ENCODE measurements at regions not wholly inside any gene's neighbourhood (a gene's known extent, or its start where the extent isn't known, plus 50 kb on each side); places are given as distances from the start of the nearest gene placed in this dataset.

DNA sequence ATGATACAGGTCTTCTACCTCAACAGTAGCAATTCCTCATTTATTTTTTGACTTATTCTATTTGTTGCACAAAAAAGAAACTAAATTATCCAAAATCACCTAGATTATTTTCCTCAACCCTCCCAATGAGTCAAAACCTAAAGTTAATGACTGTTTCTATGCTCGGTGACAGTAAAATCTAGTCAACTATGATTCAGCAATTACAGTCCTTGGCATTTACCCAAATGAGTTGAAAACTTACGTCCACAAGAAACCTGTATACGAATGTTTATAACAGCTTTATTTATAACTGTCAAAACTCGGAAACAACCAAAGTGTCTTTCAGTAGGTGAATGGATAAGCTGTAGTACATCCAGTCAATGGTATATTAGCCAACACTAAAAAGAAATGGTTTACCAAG lies 439.3 kb downstream of the CBLN2 start:
- Histone ChIP-seq H3K4me1 (ENCODE audit: control insufficient read depth, insufficient read depth, low read depth, low read length) (no peaks in the 10 kb centered on the region), H3K36me3 (ENCODE audit: control insufficient read depth in 1 of 2, insufficient read depth in 2 of 2, low read depth in 1 of 2, low read length in 2 of 2) (no peaks in the 10 kb centered on the region), H2BK120ac (ENCODE audit: low read depth, low read length) (no peak overlapping the region), H4K8ac (ENCODE audit: low read length) (no peak overlapping the region), H3K27me3 (ENCODE audit: control insufficient read depth in 1 of 2, insufficient read depth in 1 of 2, low read length in 2 of 2) (no peaks in the 10 kb centered on the region), H3K4me3 (ENCODE audit: insufficient read depth in 1 of 2, low read depth in 1 of 2, low read length in 2 of 2) (no peak overlapping the region), H3K4ac (ENCODE audit: low read depth in 1 of 2, low read length in 2 of 2) (no peak overlapping the region), H3K9ac (ENCODE audit: low read length) (no peak overlapping the region), H3K14ac (ENCODE audit: low read length in 2 of 2) (no peak overlapping the region), H3K9me3 (ENCODE audit: control insufficient read depth, low read length) (peaks cover 6% of the 10 kb centered on the region), H3K4me2 (ENCODE audit: low read length, poor library complexity, severe bottlenecking) (no peak overlapping the region), H2AK5ac (ENCODE audit: low read length, severe bottlenecking) (no peak overlapping the region), H2BK12ac (ENCODE audit: low read length in 2 of 2) (no peak overlapping the region), H4K91ac (ENCODE audit: low read length) (no peak overlapping the region), H3K18ac (ENCODE audit: low read depth in 1 of 2, low read length in 2 of 2) (no peak overlapping the region), H3K27ac (ENCODE audit: low read length, poor library complexity, severe bottlenecking) (no peak overlapping the region), H2BK5ac (ENCODE audit: low read depth, low read length, poor library complexity, severe bottlenecking) (no peak overlapping the region), H2AFZ (ENCODE audit: low read depth, low read length) (no peak overlapping the region), H3K79me1 (replicated peaks; ENCODE audit: low read length, poor library complexity, severe bottlenecking) (no peaks in the 10 kb centered on the region), H3K23ac (ENCODE audit: low read length in 2 of 2) (no peak overlapping the region), H2BK15ac (ENCODE audit: low read depth, poor library complexity, severe bottlenecking) (no peak overlapping the region)
- WGBS = 99% methylated on average over 3 of the region's 4 CpGs
- no peak for DNase-seq

DNA sequence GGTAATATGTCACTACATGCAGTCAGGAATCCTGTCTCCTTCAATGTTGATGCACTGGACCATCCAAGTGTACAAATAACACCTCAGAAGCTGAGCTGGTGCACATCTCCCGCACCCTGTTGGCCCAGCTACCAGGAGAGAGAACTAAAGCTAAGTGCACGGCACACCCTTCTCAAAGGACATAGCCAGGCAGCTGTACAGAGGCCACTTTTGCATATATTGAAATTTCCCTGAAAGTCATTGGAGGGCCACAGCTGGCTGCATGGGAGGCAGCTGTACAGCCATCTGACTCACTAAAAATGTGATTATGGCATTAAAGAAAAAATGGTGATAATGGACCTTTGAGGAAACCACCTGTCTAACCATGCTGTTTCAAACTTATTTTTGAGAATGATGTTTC lies 441.7 kb downstream of the CBLN2 start:
- H3K4me2 ChIP-seq (ENCODE audit: low read length, poor library complexity, severe bottlenecking) = no peak overlapping the region
- H3K9me3 ChIP-seq (ENCODE audit: control insufficient read depth, low read length) = peaks cover 6% of the 10 kb centered on the region
- 78% methylated on average over 2 of the region's 2 CpGs for WGBS
- H3K27ac ChIP-seq (ENCODE audit: low read length, poor library complexity, severe bottlenecking) = no peak overlapping the region
- H3K23ac ChIP-seq (ENCODE audit: low read length in 2 of 2) = no peak overlapping the region
- no peak overlapping the region for H4K8ac ChIP-seq (ENCODE audit: low read length)
- no peak overlapping the region for H2BK15ac ChIP-seq (ENCODE audit: low read depth, poor library complexity, severe bottlenecking)
- no peak overlapping the region for H3K14ac ChIP-seq (ENCODE audit: low read length in 2 of 2)
- H2BK120ac ChIP-seq (ENCODE audit: low read depth, low read length) = no peak overlapping the region
- H2BK12ac ChIP-seq (ENCODE audit: low read length in 2 of 2) = no peak overlapping the region
- H4K91ac ChIP-seq (ENCODE audit: low read length) = no peak overlapping the region
- H3K4me3 ChIP-seq (ENCODE audit: insufficient read depth in 1 of 2, low read depth in 1 of 2, low read length in 2 of 2) = no peak overlapping the region
- DNase-seq = no peak
- H3K18ac ChIP-seq (ENCODE audit: low read depth in 1 of 2, low read length in 2 of 2) = no peak overlapping the region
- no peak overlapping the region for H3K4ac ChIP-seq (ENCODE audit: low read depth in 1 of 2, low read length in 2 of 2)
- no peak overlapping the region for H2BK5ac ChIP-seq (ENCODE audit: low read depth, low read length, poor library complexity, severe bottlenecking)
- H3K27me3 ChIP-seq (ENCODE audit: control insufficient read depth in 1 of 2, insufficient read depth in 1 of 2, low read length in 2 of 2) = no peaks in the 10 kb centered on the region
- H3K4me1 ChIP-seq (ENCODE audit: control insufficient read depth, insufficient read depth, low read depth, low read length) = no peaks in the 10 kb centered on the region
- no peaks in the 10 kb centered on the region for H3K79me1 ChIP-seq (replicated peaks; ENCODE audit: low read length, poor library complexity, severe bottlenecking)
- H3K9ac ChIP-seq (ENCODE audit: low read length) = no peak overlapping the region
- H2AFZ ChIP-seq (ENCODE audit: low read depth, low read length) = no peak overlapping the region
- no peak overlapping the region for H2AK5ac ChIP-seq (ENCODE audit: low read length, severe bottlenecking)
- no peaks in the 10 kb centered on the region for H3K36me3 ChIP-seq (ENCODE audit: control insufficient read depth in 1 of 2, insufficient read depth in 2 of 2, low read depth in 1 of 2, low read length in 2 of 2)

DNA sequence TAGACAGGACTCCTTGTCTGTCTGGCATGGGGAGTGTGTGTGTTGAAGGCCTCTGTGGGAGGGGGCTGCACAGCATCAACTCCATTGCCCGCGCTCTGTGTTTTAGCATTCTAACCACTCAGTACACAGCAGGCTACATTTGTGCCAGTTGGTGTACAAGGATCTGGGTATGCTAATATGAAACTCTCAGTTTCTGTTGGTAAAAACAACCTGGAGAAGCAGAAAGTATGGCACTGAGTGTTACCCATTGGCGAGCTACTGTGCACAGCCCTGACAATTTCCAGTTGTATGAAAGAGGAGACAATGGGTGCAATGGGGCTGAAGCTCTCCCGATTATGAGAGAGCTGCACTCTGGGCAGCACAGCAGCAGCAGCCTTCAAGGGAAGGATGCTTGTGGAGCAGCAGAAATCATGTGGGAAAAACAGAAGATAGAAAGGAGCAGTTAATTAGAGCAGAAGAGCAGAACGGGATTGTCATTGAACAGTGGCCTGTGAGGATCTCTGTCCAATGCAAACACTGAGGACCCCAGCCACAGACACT lies 443.6 kb downstream of the CBLN2 start:
- no peak for DNase-seq
- H3K4me2 ChIP-seq (ENCODE audit: low read length, poor library complexity, severe bottlenecking) = no peak overlapping the region
- WGBS = 70% methylated on average over 3 of the region's 5 CpGs

DNA sequence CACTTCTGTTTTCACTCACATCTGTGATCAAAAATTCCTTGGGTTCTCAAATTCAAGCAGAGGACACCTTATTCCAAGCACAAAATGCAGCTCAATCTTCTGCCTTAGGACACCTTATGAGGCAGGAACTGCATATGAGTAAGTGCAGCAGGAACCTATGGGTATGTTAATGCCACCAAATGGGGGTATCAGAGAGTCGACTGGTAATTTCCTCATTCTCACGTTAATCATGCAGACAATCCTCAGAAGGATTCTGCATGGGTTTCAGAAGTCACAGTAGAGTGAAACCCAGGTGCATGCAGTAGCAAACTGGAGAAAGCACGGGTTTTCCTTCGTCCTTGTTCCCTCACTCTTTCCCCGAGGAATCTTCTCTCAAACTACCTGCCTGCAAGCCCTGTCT lies 452.8 kb downstream of the CBLN2 start:
- H4K8ac ChIP-seq (ENCODE audit: low read length) = no peak overlapping the region
- no peaks in the 10 kb centered on the region for H3K9me3 ChIP-seq (ENCODE audit: control insufficient read depth, low read length)
- H3K23ac ChIP-seq (ENCODE audit: low read length in 2 of 2) = no peak overlapping the region
- H2AK5ac ChIP-seq (ENCODE audit: low read length, severe bottlenecking) = no peak overlapping the region
- H2BK12ac ChIP-seq (ENCODE audit: low read length in 2 of 2) = no peak overlapping the region
- H3K36me3 ChIP-seq (ENCODE audit: control insufficient read depth in 1 of 2, insufficient read depth in 2 of 2, low read depth in 1 of 2, low read length in 2 of 2) = no peaks in the 10 kb centered on the region
- H3K27ac ChIP-seq (ENCODE audit: low read length, poor library complexity, severe bottlenecking) = no peak overlapping the region
- H3K4me1 ChIP-seq (ENCODE audit: control insufficient read depth, insufficient read depth, low read depth, low read length) = no peaks in the 10 kb centered on the region
- H3K79me1 ChIP-seq (replicated peaks; ENCODE audit: low read length, poor library complexity, severe bottlenecking) = no peaks in the 10 kb centered on the region
- no peak overlapping the region for H3K4me2 ChIP-seq (ENCODE audit: low read length, poor library complexity, severe bottlenecking)
- no peak overlapping the region for H3K9ac ChIP-seq (ENCODE audit: low read length)
- no peak overlapping the region for H2BK120ac ChIP-seq (ENCODE audit: low read depth, low read length)
- H2AFZ ChIP-seq (ENCODE audit: low read depth, low read length) = no peak overlapping the region
- H2BK5ac ChIP-seq (ENCODE audit: low read depth, low read length, poor library complexity, severe bottlenecking) = no peak overlapping the region
- no peak for DNase-seq
- no peak overlapping the region for H3K14ac ChIP-seq (ENCODE audit: low read length in 2 of 2)
- H3K4ac ChIP-seq (ENCODE audit: low read depth in 1 of 2, low read length in 2 of 2) = no peak overlapping the region
- no peak overlapping the region for H2BK15ac ChIP-seq (ENCODE audit: low read depth, poor library complexity, severe bottlenecking)
- no peaks in the 10 kb centered on the region for H3K27me3 ChIP-seq (ENCODE audit: control insufficient read depth in 1 of 2, insufficient read depth in 1 of 2, low read length in 2 of 2)
- WGBS = 4% methylated on average over 2 of the region's 5 CpGs
- no peak overlapping the region for H3K4me3 ChIP-seq (ENCODE audit: insufficient read depth in 1 of 2, low read depth in 1 of 2, low read length in 2 of 2)
- no peak overlapping the region for H4K91ac ChIP-seq (ENCODE audit: low read length)
- H3K18ac ChIP-seq (ENCODE audit: low read depth in 1 of 2, low read length in 2 of 2) = no peak overlapping the region

More for the DNA sequence above, 443.6 kb downstream of the CBLN2 start:
- Histone ChIP-seq H3K79me1 (replicated peaks; ENCODE audit: low read length, poor library complexity, severe bottlenecking) (no peaks in the 10 kb centered on the region), H3K4ac (ENCODE audit: low read depth in 1 of 2, low read length in 2 of 2) (no peak overlapping the region), H3K18ac (ENCODE audit: low read depth in 1 of 2, low read length in 2 of 2) (no peak overlapping the region), H3K23ac (ENCODE audit: low read length in 2 of 2) (no peak overlapping the region), H2AFZ (ENCODE audit: low read depth, low read length) (no peak overlapping the region), H3K4me1 (ENCODE audit: control insufficient read depth, insufficient read depth, low read depth, low read length) (no peaks in the 10 kb centered on the region), H3K4me3 (ENCODE audit: insufficient read depth in 1 of 2, low read depth in 1 of 2, low read length in 2 of 2) (no peak overlapping the region), H2AK5ac (ENCODE audit: low read length, severe bottlenecking) (no peak overlapping the region), H3K27me3 (ENCODE audit: control insufficient read depth in 1 of 2, insufficient read depth in 1 of 2, low read length in 2 of 2) (no peaks in the 10 kb centered on the region), H3K9me3 (ENCODE audit: control insufficient read depth, low read length) (peaks cover 4% of the 10 kb centered on the region), H2BK120ac (ENCODE audit: low read depth, low read length) (no peak overlapping the region), H2BK5ac (ENCODE audit: low read depth, low read length, poor library complexity, severe bottlenecking) (no peak overlapping the region), H3K9ac (ENCODE audit: low read length) (no peak overlapping the region), H3K36me3 (ENCODE audit: control insufficient read depth in 1 of 2, insufficient read depth in 2 of 2, low read depth in 1 of 2, low read length in 2 of 2) (no peaks in the 10 kb centered on the region), H4K8ac (ENCODE audit: low read length) (no peak overlapping the region), H2BK12ac (ENCODE audit: low read length in 2 of 2) (no peak overlapping the region), H4K91ac (ENCODE audit: low read length) (no peak overlapping the region), H3K27ac (ENCODE audit: low read length, poor library complexity, severe bottlenecking) (no peak overlapping the region), H3K14ac (ENCODE audit: low read length in 2 of 2) (no peak overlapping the region), H2BK15ac (ENCODE audit: low read depth, poor library complexity, severe bottlenecking) (no peak overlapping the region)

Measured in mesenchymal stem cell (in vitro differentiated cells and primary cell).